GM21360 (cell line): ENCODE measurements at regions not wholly inside any gene's neighbourhood (a gene's known extent, or its start where the extent isn't known, plus 50 kb on each side); places are given as distances from the start of the nearest gene placed in this dataset.

ENCODE experiments used
- ATAC-seq: cut with Tn5 transposase; IDR thresholded peaks from one replicate; pipeline ENCODE4 v1.9.1; 2021; ENCODE audit warnings: mild to moderate bottlenecking, moderate library complexity; ENCODE audit not compliant: unreplicated experiment

- peak; percentile 57 for ATAC-seq
Observed at GRCh38 chr7:126378642-126379041, 874.1 kb downstream of the GRM8 start.

GRCh38 chr7:126370038-126370668 is 882.6 kb downstream of the GRM8 start:
- ATAC-seq, result no peak

GRCh38 chr7:126362746-126363145 is 890.0 kb downstream of the GRM8 start:
- no peak for ATAC-seq

GRCh38 chr7:126361183-126361582 is 891.6 kb downstream of the GRM8 start:
- ATAC-seq, result no peak

GRCh38 chr7:126339813-126340212 is 912.9 kb downstream of the GRM8 start:
- no peak for ATAC-seq

GRCh38 chr7:126305671-126306070 is 947.1 kb downstream of the GRM8 start:
- ATAC-seq, result no peak

GRCh38 chr7:126303926-126304325 is 948.8 kb downstream of the GRM8 start:
- ATAC-seq, result no peak

- ATAC-seq, result no peak
Observed at GRCh38 chr7:126302639-126303038, 950.1 kb downstream of the GRM8 start.

GRCh38 chr7:126286317-126286716 is 966.4 kb downstream of the GRM8 start:
- no peak for ATAC-seq

- ATAC-seq, result no peak
Observed at GRCh38 chr7:126236261-126236660, 1016.5 kb downstream of the GRM8 start.

GRCh38 chr7:126228356-126229061 is 1024.2 kb downstream of the GRM8 start:
- no peak for ATAC-seq

- ATAC-seq, result no peak
Observed at GRCh38 chr7:126227643-126228042, 1025.1 kb downstream of the GRM8 start.

- no peak for ATAC-seq
Observed at GRCh38 chr7:126227055-126227454, 1025.7 kb downstream of the GRM8 start.

GRCh38 chr7:126223729-126224128 is 1029.0 kb downstream of the GRM8 start:
- no peak for ATAC-seq

- ATAC-seq, result no peak
Observed at GRCh38 chr7:126222782-126223181, 1030.0 kb downstream of the GRM8 start.

- no peak for ATAC-seq
Observed at GRCh38 chr7:126215785-126216184, 1037.0 kb downstream of the GRM8 start.

GRCh38 chr7:126213876-126214275 is 1038.9 kb downstream of the GRM8 start:
- ATAC-seq, result no peak

- no peak for ATAC-seq
Observed at GRCh38 chr7:126211875-126212274, 1040.9 kb downstream of the GRM8 start.

- peak; percentile 44 for ATAC-seq
Observed at GRCh38 chr7:126210707-126211106, 1042.0 kb downstream of the GRM8 start.

GRCh38 chr7:126203185-126203584 is 1049.6 kb downstream of the GRM8 start:
- ATAC-seq, result no peak

GRCh38 chr7:126202177-126202576 is 1050.6 kb downstream of the GRM8 start:
- ATAC-seq, result no peak

GRCh38 chr7:126185959-126186580 is 1066.7 kb downstream of the GRM8 start:
- ATAC-seq, result no peak
